ENCODE measurements at regions not wholly inside any gene's neighbourhood (a gene's known extent, or its start where the extent isn't known, plus 50 kb on each side); places are given as distances from the start of the nearest gene placed in this dataset.

DNA sequence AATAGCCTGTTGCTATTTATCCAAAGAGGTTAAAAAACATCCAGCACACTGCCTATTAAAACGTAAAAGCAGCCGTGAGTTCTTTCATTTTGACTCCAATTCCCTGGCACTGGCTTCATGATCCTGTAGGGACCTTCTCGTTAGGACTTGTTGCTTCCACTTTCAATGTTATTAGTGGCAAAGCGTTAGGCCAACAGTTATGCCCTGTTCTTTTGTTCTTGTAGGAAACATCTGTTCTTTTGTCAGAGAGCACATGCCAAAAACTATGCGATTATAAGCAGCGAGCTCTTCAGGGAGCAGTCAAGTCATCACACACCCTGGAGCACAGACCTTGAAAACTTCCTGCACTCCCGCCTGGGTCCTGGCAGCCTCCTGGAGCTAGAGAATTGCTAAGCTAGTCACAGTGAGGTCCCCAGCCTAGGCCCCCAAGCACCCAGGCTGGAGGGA is 609.5 kb upstream of the ARID1B start:
- DNase-seq = no peak
- H3K9me3 ChIP-seq = no peaks in the 10 kb centered on the region; the same call in 1 of the 2 replicates
- no peaks in the 10 kb centered on the region for H3K36me3 ChIP-seq
- H3K4me3 ChIP-seq (ENCODE audit: low read depth, low read length) = no peak overlapping the region
- H3K4me1 ChIP-seq = no peaks in the 10 kb centered on the region
- no peak for TF ChIP-seq CTCF (IDR thresholded peaks at IDR 0.05; ENCODE audit: low read depth, low read length)
- no peaks in the 10 kb centered on the region; the same call in none of the 2 replicates for H3K27me3 ChIP-seq

GRCh38 chr6:156167016-156167624 is 610.1 kb upstream of the ARID1B start:
- no peaks in the 10 kb centered on the region for H3K36me3 ChIP-seq
- DNase-seq = no peak
- H3K9me3 ChIP-seq = no peaks in the 10 kb centered on the region; the same call in 1 of the 2 replicates
- no peaks in the 10 kb centered on the region; the same call in none of the 2 replicates for H3K27me3 ChIP-seq
- H3K4me1 ChIP-seq = no peaks in the 10 kb centered on the region
- no peak overlapping the region for H3K4me3 ChIP-seq (ENCODE audit: low read depth, low read length)
- no peak for TF ChIP-seq CTCF (IDR thresholded peaks at IDR 0.05; ENCODE audit: low read depth, low read length)

DNA sequence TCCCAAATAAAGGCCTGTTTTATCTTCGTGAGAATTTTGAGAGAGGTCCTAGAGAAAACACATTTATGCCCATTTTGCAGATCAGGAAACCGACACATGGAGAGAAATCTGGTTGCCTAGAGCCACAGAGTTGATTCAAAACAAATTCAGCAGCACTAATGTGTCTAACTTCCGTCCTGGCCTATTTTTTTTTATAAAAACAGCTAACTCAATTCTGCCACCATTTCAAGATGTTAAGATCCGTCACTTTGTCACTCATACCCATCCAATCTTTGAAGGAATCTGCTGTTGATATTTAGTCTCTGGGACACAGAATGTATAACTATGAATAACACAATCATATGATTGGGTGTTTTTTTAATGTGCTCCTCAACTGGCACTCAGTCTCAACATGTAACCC is 611.1 kb upstream of the ARID1B start:
- TF ChIP-seq CTCF (IDR thresholded peaks at IDR 0.05; ENCODE audit: low read depth, low read length) = no peak
- 0 out of 2 replicates have a peak, but pooled peaks cover under 1% of the 10 kb centered on the region for H3K4me1 ChIP-seq
- H3K9me3 ChIP-seq = no peaks in the 10 kb centered on the region; the same call in 1 of the 2 replicates
- DNase-seq = no peak
- H3K36me3 ChIP-seq = no peaks in the 10 kb centered on the region
- no peak overlapping the region for H3K4me3 ChIP-seq (ENCODE audit: low read depth, low read length)
- no peaks in the 10 kb centered on the region; the same call in none of the 2 replicates for H3K27me3 ChIP-seq

GRCh38 chr6:156164701-156165452 is 612.3 kb upstream of the ARID1B start:
- no peak for DNase-seq
- TF ChIP-seq CTCF (IDR thresholded peaks at IDR 0.05; ENCODE audit: low read depth, low read length) = no peak
- Histone ChIP-seq H3K27me3 (no peaks in the 10 kb centered on the region; the same call in none of the 2 replicates), H3K4me3 (ENCODE audit: low read depth, low read length) (no peak overlapping the region), H3K9me3 (no peaks in the 10 kb centered on the region; the same call in 1 of the 2 replicates), H3K36me3 (no peaks in the 10 kb centered on the region), H3K4me1 (0 out of 2 replicates have a peak, but pooled peaks cover 5% of the 10 kb centered on the region)

- Histone ChIP-seq H3K36me3 (no peaks in the 10 kb centered on the region), H3K27me3 (peaks cover 3% of the 10 kb centered on the region), H3K4me1 (0 out of 2 replicates have a peak, but pooled peaks cover 5% of the 10 kb centered on the region), H3K9me3 (no peaks in the 10 kb centered on the region; the same call in 1 of the 2 replicates), H3K4me3 (ENCODE audit: low read depth, low read length) (no peak overlapping the region)
- DNase-seq = no peak
- TF ChIP-seq CTCF (IDR thresholded peaks at IDR 0.05; ENCODE audit: low read depth, low read length) = no peak
Observed at GRCh38 chr6:156163311-156163710, 613.9 kb upstream of the ARID1B start.

Data from BE2C (cell line).